PC-9 (cell line): ENCODE measurements at regions not wholly inside any gene's neighbourhood (a gene's known extent, or its start where the extent isn't known, plus 50 kb on each side); places are given as distances from the start of the nearest gene placed in this dataset.

Source experiments
- BruUV-seq: library from RNA; stranded (reverse); fragments of 400-500 nt; replicated peaks from 2 replicates; lab custom pipeline; 2021; lab: Mats Ljungman, UMichigan
- CTCF ChIA-PET: fragments of 300-600 bp; sonication (Branson Sonifier 250); formaldehyde crosslinking; loops from one replicate; lab custom pipeline; 2022; ENCODE audit warnings: antibody characterized with exemption; lab: Charles Lee
- POLR2A ChIA-PET: fragments of 300-600 bp; sonication (Branson Sonifier 250); formaldehyde crosslinking; loops from one replicate; lab custom pipeline; 2022; ENCODE audit warnings: antibody characterized with exemption; ENCODE audit not compliant: unreplicated experiment; lab: Charles Lee
- DNase-seq, 2 experiments: peaks; one replicate each; pipeline versions ENCODE4 v3.0.0 to v3.0.0-alpha.2; 2015 to 2022; ENCODE audit warnings: mixed read lengths in 1 of 2
- H2AFZ ChIP-seq: fragments of 200-600 bp; sonication (generic); 2 replicates; pipeline ENCODE4 v1.8.1; 2017; ENCODE audit warnings: antibody characterized with exemption
- H3F3A ChIP-seq: fragments of 200-600 bp; sonication (generic); 2 replicates; pipeline ENCODE4 v1.8.1; 2017; ENCODE audit warnings: antibody characterized with exemption, mild to moderate bottlenecking, low read depth; ENCODE audit not compliant: insufficient read depth
- H3K27ac ChIP-seq: fragments of 200-600 bp; sonication (generic); 2 replicates; pipeline ENCODE4 v1.6.1; 2016; ENCODE audit warnings: mixed run types
- H3K27me3 ChIP-seq: fragments of 200-600 bp; sonication (generic); 2 replicates; pipeline ENCODE4 v1.6.1; 2016; ENCODE audit warnings: low read depth, mixed run types; ENCODE audit not compliant: insufficient read depth
- H3K36me3 ChIP-seq: fragments of 200-600 bp; sonication (generic); 2 replicates; pipeline ENCODE4 v1.6.1; 2016; ENCODE audit warnings: low read depth, mixed run types
- H3K4me1 ChIP-seq: fragments of 200-600 bp; sonication (generic); replicated peaks from 2 replicates; pipeline ENCODE4 v1.6.1; 2016; ENCODE audit warnings: mixed run types; ENCODE audit not compliant: insufficient read depth
- H3K4me2 ChIP-seq: fragments of 200-600 bp; sonication (generic); 2 replicates; pipeline ENCODE4 v1.6.1; 2017; ENCODE audit warnings: mixed run types
- H3K4me3 ChIP-seq: fragments of 200-600 bp; sonication (generic); 2 replicates; pipeline ENCODE4 v1.6.1; 2016; ENCODE audit warnings: mixed run types
- H3K79me2 ChIP-seq: fragments of 200-600 bp; sonication (generic); 2 replicates; pipeline ENCODE4 v1.6.1; 2017; ENCODE audit warnings: low read depth, mixed run types
- H3K9me2 ChIP-seq: fragments of 200-600 bp; sonication (generic); 2 replicates; pipeline ENCODE4 v1.8.1; 2017; ENCODE audit warnings: mild to moderate bottlenecking; ENCODE audit not compliant: insufficient read depth
- H3K9me3 ChIP-seq: fragments of 200-600 bp; sonication (generic); 2 replicates; pipeline ENCODE4 v1.8.1; 2016; ENCODE audit warnings: low read depth; ENCODE audit not compliant: insufficient read depth
- H4K20me1 ChIP-seq: fragments of 200-600 bp; sonication (generic); 2 replicates; pipeline ENCODE4 v1.8.1; 2017; ENCODE audit not compliant: insufficient read depth
- CTCF ChIP-seq: fragments of 200-600 bp; sonication (generic); conservative IDR thresholded peaks from 2 replicates; pipeline ENCODE4 v1.6.1; 2017; ENCODE audit warnings: mixed run types, antibody characterized with exemption, mild to moderate bottlenecking, moderate library complexity
- EZH2 ChIP-seq: fragments of 200-600 bp; sonication (generic); IDR thresholded peaks from 2 replicates; pipeline ENCODE4 v1.8.0; 2017; ENCODE audit warnings: antibody characterized with exemption, low read depth
- intact Hi-C: fragments of 100-400 bp; cut with micrococcal nuclease; formaldehyde crosslinking; loops from one replicate; pipeline ENCODE4 v1.10.0; 2022; ENCODE audit not compliant: unreplicated experiment

- CTCF ChIA-PET: no interaction called here
- DNase-seq: no peak
- intact Hi-C loops: no loop called here
- no peaks in the 10 kb centered on the region for H3F3A ChIP-seq
- H3K9me2 ChIP-seq: no peaks in the 10 kb centered on the region
- no peaks in the 10 kb centered on the region for H3K27me3 ChIP-seq
- no peaks in the 10 kb centered on the region for H3K79me2 ChIP-seq
- H3K36me3 ChIP-seq: no peaks in the 10 kb centered on the region
- POLR2A ChIA-PET: no interaction called here
- BruUV-seq: no TSS peak
- no peak overlapping the region for H2AFZ ChIP-seq
- no peak overlapping the region for H3K4me3 ChIP-seq
- no peaks in the 10 kb centered on the region for H4K20me1 ChIP-seq
- no peak for TF ChIP-seq EZH2
- no peak for TF ChIP-seq CTCF
- H3K9me3 ChIP-seq: no peaks in the 10 kb centered on the region
- no peak overlapping the region for H3K27ac ChIP-seq
- no peak overlapping the region for H3K4me2 ChIP-seq
- H3K4me1 ChIP-seq: no peaks in the 10 kb centered on the region
These were observed 146.3 kb downstream of the HLX start for GRCh38 chr1:221025501-221025900.

- DNase-seq: no peak
- H3F3A ChIP-seq: no peaks in the 10 kb centered on the region
- H3K9me2 ChIP-seq: no peaks in the 10 kb centered on the region
- no peak overlapping the region for H3K27ac ChIP-seq
- no peak overlapping the region for H3K4me2 ChIP-seq
- H4K20me1 ChIP-seq: no peaks in the 10 kb centered on the region
- intact Hi-C loops: no loop called here
- no peaks in the 10 kb centered on the region for H3K36me3 ChIP-seq
- H3K4me3 ChIP-seq: no peak overlapping the region
- H3K9me3 ChIP-seq: no peaks in the 10 kb centered on the region
- POLR2A ChIA-PET: no interaction called here
- no peaks in the 10 kb centered on the region for H3K4me1 ChIP-seq
- CTCF ChIA-PET: no interaction called here
- H3K27me3 ChIP-seq: no peaks in the 10 kb centered on the region
- TF ChIP-seq CTCF (no peak), EZH2 (no peak)
- no TSS peak for BruUV-seq
- H3K79me2 ChIP-seq: no peaks in the 10 kb centered on the region
- H2AFZ ChIP-seq: no peak overlapping the region
These were observed 146.7 kb downstream of the HLX start for GRCh38 chr1:221025956-221026355.

GRCh38 chr1:221029981-221030649, 150.9 kb downstream of the HLX start:
- Histone ChIP-seq H3K27ac (no peak overlapping the region), H3K79me2 (no peaks in the 10 kb centered on the region), H3K4me1 (peaks cover 3% of the 10 kb centered on the region), H3K36me3 (no peaks in the 10 kb centered on the region), H3K9me2 (no peaks in the 10 kb centered on the region), H3F3A (peaks cover 1% of the 10 kb centered on the region; the same call in 1 of the 2 replicates), H2AFZ (no peak overlapping the region), H3K27me3 (no peaks in the 10 kb centered on the region), H3K4me3 (no peak overlapping the region), H3K4me2 (no peak overlapping the region), H4K20me1 (no peaks in the 10 kb centered on the region), H3K9me3 (no peaks in the 10 kb centered on the region)
- intact Hi-C loops: no loop called here
- DNase-seq: no peak
- BruUV-seq: no TSS peak
- ChIA-PET CTCF (no interaction called here), POLR2A (no interaction called here)
- TF ChIP-seq EZH2: no peak
- no peak for TF ChIP-seq CTCF
